GM19467 (cell line): ENCODE measurements at regions not wholly inside any gene's neighbourhood (a gene's known extent, or its start where the extent isn't known, plus 50 kb on each side); places are given as distances from the start of the nearest gene placed in this dataset.
"Not testable (repeated sequence)": the region's sequence is repeated elsewhere in the genome, so short reads cannot be mapped to it uniquely, and the experiment has no call there.

Experiments
- ATAC-seq: cut with Tn5 transposase; IDR thresholded peaks from one replicate; pipeline ENCODE4 v1.9.1; 2021; ENCODE audit warnings: mild to moderate bottlenecking, moderate library complexity; ENCODE audit not compliant: unreplicated experiment

DNA sequence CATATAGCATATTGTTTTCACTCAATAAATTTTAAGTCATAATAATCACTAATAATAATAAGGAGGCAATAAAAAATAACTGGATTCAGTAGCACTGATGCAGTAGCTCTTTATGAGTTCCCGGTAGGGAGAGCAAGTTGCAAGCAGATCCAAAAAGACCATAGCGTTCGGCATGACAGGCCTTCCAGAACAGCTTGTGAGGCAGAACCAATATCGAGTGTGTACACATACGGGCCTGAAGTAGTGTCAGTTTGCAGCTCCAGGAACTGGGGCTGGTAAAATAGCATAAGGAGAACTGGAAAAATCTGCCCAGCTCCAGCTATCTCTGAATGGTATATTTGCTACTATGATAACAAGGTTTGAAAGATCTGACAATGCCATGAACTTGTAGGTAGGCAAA, 1607.8 kb upstream of the PIK3C3 start:
- no peak for ATAC-seq

DNA sequence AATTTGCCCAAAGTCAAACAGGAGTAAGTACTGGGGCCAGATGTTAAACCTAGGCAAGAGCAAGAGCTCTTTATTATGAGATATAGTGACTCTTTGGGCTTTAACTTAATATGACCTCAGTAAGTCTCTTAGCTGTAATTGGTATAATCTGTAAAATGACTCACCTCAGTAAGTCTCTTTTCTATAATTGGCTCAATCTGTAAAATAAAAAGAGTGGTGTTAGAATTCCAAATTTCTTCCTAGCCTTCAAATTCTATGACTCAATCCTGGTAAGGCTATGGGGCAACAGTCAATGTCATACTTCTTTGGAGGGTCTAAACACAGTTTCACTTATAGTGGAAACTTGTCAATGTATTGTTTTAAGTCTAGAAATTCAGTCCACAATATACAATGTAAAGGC, 1608.9 kb upstream of the PIK3C3 start:
- no peak for ATAC-seq

DNA sequence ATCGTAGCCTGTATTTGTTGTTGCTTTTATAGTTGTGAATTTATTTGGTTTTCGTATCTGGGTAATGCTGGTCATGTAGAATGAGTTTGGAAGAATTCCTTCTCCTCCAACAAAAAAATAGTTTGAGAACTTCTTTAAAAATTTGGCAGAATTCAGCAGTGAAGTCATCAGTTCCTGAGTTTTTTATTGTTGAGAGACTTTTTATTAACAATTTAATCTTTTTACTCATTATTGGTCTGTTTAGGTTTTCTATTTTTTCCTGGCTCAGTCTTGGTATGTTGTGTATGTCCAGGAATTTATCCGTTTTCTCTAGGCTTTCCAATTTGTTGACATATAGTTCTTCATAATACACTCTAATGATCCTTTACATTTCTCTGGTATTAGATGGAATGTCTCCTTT, 1613.3 kb upstream of the PIK3C3 start:
- ATAC-seq = no peak

DNA sequence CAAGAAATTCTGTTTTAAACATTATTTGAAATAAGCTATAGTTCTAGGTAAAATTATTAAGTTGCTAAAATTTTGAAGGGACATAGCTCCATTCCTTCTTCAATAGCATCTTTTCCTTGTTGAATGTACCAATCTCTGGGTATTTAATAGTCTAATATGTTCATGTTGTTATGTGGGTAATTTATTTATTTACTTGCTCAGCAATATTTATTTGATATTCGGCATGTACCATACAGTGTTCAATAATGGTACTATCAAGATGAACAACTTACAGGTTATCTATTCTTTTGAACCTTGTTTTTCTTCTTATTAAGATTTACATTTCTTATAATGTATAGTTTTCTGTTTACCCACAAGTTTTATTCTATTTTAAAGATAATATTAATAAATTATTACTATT, 1616.8 kb upstream of the PIK3C3 start:
- no peak for ATAC-seq

DNA sequence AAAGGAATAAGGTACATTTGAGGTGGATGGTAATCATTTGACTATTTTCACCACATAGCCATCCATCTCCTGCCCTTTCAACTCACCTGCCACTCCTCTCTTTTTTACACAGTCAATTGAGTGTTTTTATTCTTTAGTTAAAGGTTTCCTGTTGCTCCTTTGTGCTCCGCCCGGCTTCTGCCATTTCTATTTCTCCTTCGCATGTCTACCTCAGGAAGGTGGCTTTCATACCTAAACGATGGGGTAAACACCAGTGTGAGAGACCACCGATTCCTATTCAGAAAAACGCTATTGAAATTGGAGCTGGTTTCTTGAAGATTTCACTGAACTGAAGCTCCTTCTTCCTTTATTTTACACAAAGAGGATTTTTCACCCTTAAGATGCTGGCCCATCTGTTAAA, 1628.0 kb upstream of the PIK3C3 start:
- ATAC-seq = no peak

DNA sequence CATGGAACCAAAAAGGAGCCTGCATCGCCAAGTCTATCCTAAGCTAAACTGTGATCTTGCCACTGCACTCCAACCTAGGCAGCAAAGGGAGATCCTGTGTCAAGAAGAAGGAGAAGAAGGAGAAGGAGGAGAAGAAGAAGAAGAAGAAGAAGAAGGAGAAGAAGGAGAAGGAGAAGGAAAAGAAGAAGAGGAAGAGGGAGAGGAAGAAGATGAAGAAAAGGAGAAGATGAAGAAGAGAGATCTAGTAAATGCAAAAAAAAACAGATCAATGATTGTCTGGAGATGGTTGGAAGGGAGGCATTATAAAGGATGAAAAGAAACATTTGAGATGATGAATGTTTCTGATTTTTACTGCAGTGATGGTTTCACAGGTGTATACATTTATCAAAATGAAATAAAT, 1629.0 kb upstream of the PIK3C3 start:
- ATAC-seq = no peak

DNA sequence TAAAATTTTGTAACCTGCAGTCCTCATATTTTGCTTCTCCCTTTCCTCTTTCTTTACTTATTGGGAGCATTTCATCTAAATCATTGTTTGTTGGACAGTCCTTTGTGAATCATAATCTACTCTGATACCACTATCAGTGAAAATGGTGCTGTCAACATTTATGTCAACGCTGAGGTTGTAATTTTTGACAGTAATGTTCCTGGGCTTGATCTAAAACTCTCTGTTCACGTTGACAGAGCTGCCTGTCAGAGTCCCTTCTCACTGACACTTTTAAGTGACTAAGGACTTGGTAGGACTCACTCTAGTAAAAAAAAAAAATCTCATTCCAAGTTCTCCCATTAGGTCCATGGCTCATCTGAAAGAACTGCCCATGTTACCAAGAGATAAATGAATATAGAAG, 1640.8 kb upstream of the PIK3C3 start:
- no peak for ATAC-seq

DNA sequence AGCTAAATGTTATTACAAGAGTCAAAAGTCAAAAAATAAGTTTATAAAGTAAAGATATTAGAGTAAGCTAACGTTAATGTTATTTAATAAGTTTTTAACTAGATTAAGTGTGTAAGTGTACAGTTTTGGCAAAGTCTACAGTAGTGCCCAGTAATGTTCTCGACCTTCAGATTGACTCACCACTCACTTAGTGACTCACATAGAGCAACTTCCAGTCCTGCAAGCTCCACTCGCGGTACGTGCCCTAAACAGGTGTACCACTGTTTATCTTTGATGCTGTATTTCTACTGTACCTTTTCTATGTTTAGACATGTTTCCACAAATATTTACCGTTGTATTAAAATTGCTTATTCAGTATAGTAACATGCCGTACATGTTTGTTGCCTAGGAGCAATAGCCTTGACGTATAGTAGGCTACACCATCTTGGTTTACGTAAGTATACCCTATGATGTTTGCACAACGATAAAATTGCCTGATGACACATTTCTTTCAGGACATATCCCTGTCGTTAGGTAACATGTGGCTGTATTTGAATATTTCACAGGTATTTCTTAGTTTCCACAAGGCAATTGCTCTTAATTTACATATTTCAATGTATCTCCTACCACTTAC, 1641.9 kb upstream of the PIK3C3 start:
- ATAC-seq = no peak

DNA sequence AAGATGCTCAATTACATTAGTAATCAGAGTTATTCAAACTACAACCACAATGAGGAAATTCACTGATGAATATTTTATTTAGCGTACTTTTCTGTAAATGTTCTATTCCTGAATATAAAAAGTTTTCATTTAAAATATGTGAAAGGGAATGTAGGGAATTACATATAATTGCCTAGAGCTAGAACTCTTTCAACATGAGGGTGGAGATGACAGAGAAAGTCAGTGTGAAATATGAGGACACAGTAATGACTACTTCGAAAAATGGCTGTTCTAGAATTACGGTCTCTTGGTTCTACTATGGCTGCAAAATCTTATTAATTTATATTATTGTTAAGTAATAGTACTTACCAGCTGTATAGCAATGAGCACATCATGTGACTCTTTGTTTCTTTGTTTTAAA, 1647.4 kb upstream of the PIK3C3 start:
- ATAC-seq = no peak

DNA sequence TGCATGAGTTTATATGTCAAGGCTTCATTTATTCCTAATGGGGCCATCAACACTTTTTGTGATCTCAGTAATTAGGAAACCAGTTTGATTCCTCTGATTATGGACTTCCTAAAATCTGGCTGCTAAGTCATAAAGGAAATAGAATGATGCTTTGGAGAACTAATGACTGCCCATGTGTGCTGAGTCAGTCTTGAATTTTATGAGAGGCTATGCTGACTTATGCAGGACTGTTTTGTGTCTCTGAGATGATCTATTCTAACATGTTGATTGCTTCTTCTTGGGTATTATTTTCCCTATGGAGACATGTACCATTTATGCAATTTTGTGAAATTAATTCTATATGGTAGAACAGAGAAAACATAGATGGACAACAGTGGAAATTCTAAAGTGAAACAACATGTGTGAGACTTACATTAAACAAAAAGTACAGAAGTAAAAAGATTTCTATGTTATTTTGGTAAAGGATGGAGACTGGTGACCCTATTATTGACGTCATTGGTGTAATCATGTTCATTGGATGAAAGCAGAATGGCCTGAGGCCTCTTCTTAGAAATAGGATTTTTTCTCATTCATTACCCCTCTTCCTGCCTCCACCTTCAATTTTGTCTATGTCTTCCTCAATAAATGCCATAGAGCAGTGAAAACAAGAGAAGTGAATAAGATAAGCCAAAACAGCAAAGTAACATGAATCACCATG, 1658.2 kb upstream of the PIK3C3 start:
- no peak for ATAC-seq

DNA sequence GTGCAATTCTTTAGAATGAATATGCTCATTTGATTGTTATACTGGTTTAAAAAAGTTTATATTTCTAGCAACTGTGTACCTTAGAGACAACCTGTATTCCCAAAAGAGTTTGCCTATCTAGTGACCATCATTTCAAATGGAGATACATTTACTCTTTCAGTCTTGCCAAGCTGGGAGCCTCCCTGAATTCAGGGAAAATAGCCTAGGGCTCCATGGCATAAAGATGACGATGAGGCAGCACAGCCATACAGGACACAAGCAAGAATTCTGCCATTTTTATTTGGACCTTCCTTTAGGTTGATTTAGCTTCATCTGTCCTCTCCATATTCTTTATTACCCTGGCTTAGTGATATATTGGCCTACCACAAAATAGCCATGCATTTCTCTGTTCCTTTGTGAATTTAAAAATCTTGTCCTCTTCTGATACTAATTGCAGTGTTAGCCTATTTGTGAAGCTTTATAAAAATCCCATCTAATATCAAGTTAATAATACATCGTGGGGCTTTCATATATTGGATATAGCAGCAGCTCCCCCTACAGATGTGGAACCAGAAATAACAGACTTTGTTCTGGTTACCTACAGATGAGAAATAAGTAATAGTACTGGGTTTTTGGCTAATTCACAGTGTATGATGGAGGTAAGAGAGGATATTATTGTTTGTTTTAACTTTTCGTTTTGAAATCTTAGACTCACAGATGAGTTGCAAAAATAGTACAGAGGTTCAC, 1661.9 kb upstream of the PIK3C3 start:
- no peak for ATAC-seq

DNA sequence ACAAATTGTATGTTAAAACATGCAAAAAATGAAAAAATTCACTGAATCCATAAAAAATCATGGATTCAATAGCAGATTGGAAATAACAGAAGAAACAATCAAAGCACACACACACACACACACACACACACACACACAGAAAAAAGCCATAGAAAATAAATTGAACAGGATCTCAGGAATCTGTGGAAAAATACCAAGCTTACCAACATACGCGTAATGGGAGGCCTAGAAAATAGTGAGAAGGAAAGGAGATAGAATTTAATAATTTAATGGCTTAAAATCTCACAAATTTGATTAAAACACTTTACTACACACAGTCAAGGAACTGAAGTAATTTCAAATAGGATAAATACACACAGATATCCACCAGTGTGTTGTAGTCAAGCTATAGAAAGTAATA, 1671.5 kb upstream of the PIK3C3 start:
- ATAC-seq = no peak

DNA sequence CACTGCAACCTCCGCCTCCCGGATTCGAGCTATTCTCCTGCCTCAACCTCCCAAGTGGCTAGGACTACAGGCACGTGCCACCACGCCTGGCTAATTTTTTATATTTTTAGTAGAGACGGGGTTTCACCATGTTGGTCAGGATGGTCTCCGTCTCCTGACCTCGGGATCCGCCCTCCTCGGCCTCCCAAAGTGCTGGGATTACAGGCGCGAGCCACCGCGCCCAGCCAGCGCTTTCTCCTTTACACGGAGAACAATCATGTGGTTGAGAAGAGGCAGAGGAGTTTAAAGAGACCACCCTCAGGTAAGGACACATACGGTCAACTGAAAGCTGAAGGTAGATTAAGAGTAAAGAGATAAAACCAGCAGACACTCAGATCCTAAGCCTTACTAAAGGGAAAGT, 1673.7 kb upstream of the PIK3C3 start:
- not testable (repeated sequence) for ATAC-seq

DNA sequence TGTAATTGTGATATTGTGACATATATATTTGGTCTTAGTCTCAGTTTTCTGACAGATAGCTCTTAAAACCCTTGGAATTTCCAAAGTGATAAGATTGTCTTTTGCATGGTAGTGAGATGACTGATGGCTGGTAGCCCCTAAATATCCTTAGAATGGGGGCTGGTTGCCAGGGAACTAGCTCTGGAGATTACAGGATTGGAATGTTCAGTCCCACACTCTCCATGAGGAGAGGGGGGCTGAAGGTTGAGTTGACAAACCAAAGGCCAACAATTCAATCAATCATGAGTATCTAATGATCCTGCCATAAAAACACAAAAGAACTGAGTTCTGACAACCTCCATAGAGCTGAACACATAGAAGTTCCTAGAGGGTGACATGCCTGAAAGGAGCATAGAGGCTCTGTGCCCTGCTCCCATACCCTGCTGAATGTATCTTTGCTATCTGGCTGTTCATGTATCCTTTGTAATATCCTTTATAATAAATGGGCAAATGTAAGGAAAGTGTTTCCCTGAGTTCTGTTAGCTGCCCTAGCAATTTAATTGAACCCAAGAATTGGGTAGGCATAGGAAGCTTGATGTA, 1680.3 kb upstream of the PIK3C3 start:
- no peak for ATAC-seq

DNA sequence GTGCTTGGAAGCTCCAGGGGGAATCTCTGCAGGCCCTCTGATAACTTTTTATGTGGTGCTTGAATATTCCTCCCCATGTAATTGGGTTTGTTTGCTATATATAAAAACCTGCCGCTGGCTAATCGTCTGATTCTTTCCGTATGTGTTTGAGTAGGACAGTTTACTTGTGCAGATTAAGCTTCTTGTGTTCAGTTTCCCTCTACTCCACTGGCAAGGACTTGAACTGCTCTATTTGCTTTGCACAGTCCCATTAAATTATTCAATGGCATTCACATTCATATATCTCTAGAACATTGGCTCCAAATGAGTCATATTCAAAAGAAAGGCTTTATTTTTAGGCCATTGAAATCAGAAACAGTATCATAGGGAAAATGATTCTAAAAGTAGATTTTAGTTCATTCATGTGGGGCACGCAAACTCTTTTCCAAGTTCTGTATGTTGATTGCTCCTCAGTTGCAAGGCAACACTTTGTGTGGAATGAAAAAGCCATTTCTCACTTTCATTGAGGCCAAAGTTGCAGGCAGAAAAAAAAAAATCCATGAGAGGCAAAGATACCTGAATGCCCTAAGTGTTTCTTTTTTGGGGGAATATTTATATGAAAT, 1682.3 kb upstream of the PIK3C3 start:
- ATAC-seq = no peak

DNA sequence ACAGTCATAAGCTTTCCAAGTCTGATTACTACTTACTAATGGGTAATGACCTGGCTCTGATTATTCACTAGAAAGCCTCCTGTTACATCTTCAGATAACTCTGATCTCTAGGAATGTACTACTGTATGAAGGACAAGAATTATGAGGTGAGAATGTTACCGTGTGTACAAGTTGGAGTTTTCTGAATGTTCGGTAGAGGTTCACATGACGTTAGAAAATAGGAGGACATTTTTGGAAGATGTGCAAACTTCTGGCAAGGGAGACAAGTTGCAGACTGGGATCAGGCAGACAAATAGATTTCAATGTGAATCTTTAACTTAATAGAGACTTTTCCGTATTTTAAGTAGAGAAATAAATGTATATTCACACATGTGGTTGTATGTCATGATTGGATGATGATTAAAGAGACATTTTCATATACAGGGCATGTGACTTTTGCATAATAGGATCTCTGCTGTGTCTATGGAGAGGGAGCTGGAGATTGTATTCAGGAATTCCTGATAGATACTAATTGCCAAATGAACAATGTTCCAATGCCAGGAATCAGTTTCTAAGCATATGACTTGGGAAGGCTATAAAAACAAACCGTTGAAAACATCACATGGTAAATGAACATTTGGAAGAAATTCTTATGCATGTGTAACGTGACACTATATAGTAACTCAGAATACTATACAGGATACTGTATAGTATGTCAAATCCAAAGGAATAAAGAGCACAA, 1695.8 kb upstream of the PIK3C3 start:
- ATAC-seq = no peak

DNA sequence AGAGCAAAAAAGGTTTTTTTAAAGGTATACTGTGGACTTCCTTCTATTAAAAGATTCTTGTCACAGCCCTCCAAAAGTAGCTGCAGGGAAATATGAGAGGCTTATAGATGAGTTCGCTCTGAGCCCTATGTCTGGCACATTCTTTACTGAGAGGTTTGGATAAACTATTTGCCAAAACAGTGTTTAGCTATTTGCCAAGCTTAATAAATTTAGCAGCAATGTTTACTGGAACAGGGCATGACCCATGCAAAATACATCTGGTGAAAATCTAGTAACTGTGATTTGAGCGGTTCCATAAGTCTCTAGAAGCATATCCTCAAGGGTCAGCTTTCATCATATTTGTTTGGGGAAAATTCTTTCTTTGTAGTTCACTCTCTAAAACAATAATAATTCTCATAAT, 1696.7 kb upstream of the PIK3C3 start:
- no peak for ATAC-seq

DNA sequence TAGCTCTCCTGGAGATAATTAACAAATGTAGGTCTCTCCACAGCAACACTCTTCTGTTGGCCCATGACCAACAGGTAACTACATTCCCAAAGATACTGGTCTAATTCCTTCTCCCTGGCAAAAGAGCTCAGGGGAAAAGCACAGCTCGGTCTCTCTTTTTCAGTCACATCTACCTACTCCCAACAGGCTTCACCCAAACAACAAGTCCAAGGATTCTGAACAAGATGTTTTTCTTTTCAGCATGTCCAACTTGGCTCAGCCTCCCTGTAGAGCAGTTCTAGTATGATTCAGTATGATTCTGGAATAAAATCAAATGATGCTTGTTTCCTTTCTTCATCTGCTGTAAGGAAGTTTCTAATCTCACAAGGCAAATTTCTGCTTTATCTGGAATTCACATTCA, 1704.8 kb upstream of the PIK3C3 start:
- ATAC-seq = no peak

DNA sequence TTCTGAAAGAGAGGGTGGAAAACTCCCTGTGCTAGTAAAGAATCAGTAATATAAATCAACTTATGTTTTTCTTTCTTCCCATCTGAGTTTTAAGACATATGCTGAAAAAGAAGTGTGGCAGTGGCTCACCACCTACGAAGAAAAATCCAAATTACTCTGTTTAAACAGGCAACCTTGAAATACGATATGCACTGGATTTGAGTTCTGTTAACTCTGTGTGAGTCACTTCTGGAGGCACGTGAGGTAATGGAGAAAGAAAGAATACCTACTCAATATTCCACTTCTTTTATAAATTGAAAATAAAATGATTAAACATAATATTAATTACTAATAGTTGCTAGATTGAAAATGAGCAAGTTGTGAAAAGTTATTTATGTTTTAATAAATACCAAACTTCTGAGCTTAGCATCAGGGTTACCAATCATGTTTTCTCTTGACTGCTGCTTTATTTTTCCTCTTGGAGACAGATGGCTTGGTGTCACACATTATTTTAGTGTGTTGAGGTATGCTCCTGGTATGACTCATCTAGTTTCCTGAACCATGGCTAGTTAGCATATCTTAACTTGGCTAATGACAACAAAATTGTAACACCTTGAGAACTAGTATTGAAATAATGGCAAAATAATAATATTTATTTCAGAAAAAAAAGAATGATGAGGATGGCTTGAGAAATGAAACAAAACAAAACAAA, 1705.5 kb upstream of the PIK3C3 start:
- no peak for ATAC-seq

DNA sequence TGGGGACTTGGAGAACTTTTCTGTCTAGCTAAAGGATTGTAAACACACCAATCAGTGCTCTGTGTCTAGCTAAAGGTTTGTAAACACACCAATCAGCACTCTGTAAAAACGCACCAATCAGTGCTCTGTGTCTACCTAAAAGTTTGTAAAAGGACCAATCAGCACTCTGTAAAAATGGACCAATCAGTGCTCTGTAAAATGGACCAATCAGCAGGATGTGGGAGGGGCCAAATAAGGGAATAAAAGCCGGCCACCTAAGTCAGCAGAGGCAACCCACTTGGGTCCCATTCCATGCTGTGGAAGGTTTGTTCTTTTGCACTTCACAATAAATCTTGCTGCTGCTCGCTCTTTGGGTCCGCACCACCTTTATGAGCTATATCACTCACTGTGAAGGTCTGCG, 1709.4 kb upstream of the PIK3C3 start:
- not testable (repeated sequence) for ATAC-seq
